Endometrial microvascular endothelial cells (primary cell): ENCODE measurements at regions not wholly inside any gene's neighbourhood (a gene's known extent, or its start where the extent isn't known, plus 50 kb on each side); places are given as distances from the start of the nearest gene placed in this dataset.

Source experiments
- in situ Hi-C: cut with HindIII; loops from 2 replicates; pipeline ENCODE4 v1.10.0; 2017; ENCODE audit warnings: low sequenced_read_pairs, low pct_unique_long_range_greater_than_20kb; ENCODE audit errors: inconsistent ontology term

- in situ Hi-C loops = no loop called here
Measured at GRCh38 chr2:12300019-12300602, 416.6 kb upstream of the TRIB2 start.

GRCh38 chr2:12300927-12301326, 415.8 kb upstream of the TRIB2 start:
- in situ Hi-C loops = no loop called here

GRCh38 chr2:12302140-12302539, 414.6 kb upstream of the TRIB2 start:
- in situ Hi-C loops = no loop called here

GRCh38 chr2:12302691-12303090, 414.0 kb upstream of the TRIB2 start:
- in situ Hi-C loops = no loop called here

GRCh38 chr2:12303181-12304030, 413.3 kb upstream of the TRIB2 start:
- in situ Hi-C loops = no loop called here

GRCh38 chr2:12304564-12305171, 412.1 kb upstream of the TRIB2 start:
- in situ Hi-C loops = no loop called here

GRCh38 chr2:12305931-12306330, 410.8 kb upstream of the TRIB2 start:
- in situ Hi-C loops = no loop called here

GRCh38 chr2:12310399-12310798, 406.3 kb upstream of the TRIB2 start:
- in situ Hi-C loops = no loop called here

GRCh38 chr2:12313445-12314126, 403.1 kb upstream of the TRIB2 start:
- in situ Hi-C loops = no loop called here

- in situ Hi-C loops = no loop called here
Measured at GRCh38 chr2:12314127-12314760, 402.5 kb upstream of the TRIB2 start.

- in situ Hi-C loops = no loop called here
Measured at GRCh38 chr2:12315224-12315623, 401.5 kb upstream of the TRIB2 start.

GRCh38 chr2:12316476-12316875, 400.3 kb upstream of the TRIB2 start:
- in situ Hi-C loops = no loop called here

- in situ Hi-C loops = no loop called here
Measured at GRCh38 chr2:12317286-12317685, 399.4 kb upstream of the TRIB2 start.

- in situ Hi-C loops = no loop called here
Measured at GRCh38 chr2:12317814-12318426, 398.8 kb upstream of the TRIB2 start.

GRCh38 chr2:12318427-12319057, 398.2 kb upstream of the TRIB2 start:
- in situ Hi-C loops = no loop called here

- in situ Hi-C loops = no loop called here
Measured at GRCh38 chr2:12320027-12320734, 396.6 kb upstream of the TRIB2 start.

GRCh38 chr2:12320991-12321641, 395.6 kb upstream of the TRIB2 start:
- in situ Hi-C loops = no loop called here
